ENCODE measurements at regions not wholly inside any gene's neighbourhood (a gene's known extent, or its start where the extent isn't known, plus 50 kb on each side); places are given as distances from the start of the nearest gene placed in this dataset.

DNA sequence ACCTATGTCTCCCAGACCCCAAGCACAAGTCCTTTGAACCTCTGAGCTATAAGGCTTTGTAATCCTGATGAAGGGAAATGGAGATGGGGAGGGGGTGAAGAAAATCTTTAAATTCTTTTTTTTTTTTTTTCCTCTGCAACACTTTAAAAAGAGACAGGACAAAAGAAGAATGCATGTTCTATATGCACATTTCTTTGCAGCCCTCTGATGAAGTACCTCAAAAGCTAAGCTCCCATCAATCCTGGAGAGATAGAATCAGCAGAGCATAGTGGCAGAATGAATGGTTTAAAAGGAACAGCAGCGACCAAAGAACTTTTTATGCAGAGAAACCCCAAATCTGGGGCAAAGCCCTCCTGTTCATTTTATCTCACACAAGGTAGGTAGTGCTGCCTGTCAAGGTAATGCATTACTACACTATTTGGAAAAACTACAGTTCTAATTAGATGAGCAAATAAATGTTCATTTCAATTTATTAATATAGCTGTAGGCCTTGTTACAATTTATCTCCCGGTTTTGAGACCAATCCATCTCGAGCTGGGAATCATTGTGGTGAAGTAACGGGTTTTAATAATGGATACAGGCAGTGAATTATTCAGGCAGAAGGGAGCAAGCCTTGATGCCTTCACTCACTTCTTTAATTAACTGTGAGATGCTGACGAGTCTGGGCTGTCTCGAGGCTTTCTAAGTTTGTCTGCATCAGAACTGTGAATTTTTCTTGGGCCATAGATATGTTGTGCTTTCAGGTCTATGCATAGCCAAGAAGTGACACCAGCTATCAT is 173.5 kb upstream of the ZNF608 start:
- 90 to 98% methylated on average over 6 of the region's 6 CpGs for WGBS, 2 donors
- no peaks in the 10 kb centered on the region for H3K27me3 ChIP-seq (ENCODE audit: control insufficient read depth in 1 of 2, insufficient read depth in 2 of 2, low read length in 1 of 2)
- H3K9me3 ChIP-seq (ENCODE audit: control insufficient read depth, low read length): no peaks in the 10 kb centered on the region
- H3K36me3 ChIP-seq (ENCODE audit: control insufficient read depth in 1 of 2, insufficient read depth in 2 of 2, low read length in 1 of 2): no peaks in the 10 kb centered on the region
- no peak for ATAC-seq (ENCODE audit: low FRiP score)
- H3K4me3 ChIP-seq (ENCODE audit: low read length in 2 of 2): no peak overlapping the region
- intact Hi-C loops (cut with DNase I): no loop called here
- no peak for DNase-seq
- no peak overlapping the region for H3K27ac ChIP-seq (ENCODE audit: low read depth in 1 of 2, low read length in 2 of 2)
- peaks cover 0 to 3% of the 10 kb centered on the region in 2 donors for H3K4me1 ChIP-seq (ENCODE audit: control insufficient read depth in 1 of 2, insufficient read depth in 2 of 2, low read length in 2 of 2)

DNA sequence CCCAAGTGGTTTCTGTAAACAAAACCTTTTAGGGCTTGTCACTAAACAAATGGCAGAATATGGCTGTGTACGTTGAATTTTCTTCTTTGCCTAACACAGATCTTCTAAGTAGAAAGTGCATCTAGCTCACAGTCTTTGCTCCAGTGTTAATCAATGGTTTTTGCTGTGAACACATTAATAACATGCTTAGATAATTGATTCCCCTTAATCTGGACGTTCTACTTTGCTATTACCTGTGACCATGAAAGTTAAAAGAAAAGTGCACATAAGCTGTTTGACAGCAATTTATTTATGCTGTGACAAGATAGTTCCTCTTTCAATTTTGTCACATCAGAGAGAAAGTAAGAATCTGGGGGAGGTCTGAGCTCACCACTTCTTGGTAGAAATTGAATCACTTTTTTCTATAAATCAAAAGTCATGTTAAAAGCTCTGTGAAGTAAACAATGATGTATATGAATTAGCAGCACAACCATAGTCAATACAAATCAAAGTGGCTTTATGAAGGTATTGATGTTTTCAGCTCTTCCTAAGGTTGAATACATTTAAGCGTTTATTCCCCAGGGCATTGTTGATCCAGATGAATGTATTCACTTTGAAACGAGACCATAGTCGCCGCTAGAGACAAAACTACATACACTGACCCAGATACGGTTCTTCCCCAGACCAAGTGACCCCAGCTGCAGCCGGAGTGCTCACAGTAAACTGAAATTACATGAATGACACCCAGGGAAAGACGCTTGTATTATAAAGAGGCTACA is 174.6 kb upstream of the ZNF608 start:
- no peak for DNase-seq
- intact Hi-C loops (cut with DNase I): no loop called here
- no peak overlapping the region for H3K27ac ChIP-seq (ENCODE audit: low read depth in 1 of 2, low read length in 2 of 2)

DNA sequence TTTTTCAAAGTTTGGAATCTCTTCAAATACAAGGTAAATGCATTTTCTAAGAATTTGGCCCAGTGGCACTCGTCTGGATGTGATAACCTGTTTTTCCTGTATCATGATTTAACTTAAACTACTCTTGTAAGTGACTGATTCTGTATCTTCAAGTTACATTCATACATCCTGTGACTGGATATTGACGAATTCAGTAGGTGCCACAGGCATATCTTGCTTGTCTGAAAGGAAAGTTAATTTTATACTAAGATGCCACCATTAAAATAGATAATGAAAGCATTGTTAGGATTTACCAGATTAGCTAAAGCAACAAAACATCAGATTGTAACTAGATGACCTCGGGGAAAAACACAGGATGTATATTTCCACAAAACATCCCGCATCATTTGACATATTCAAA is 175.3 kb upstream of the ZNF608 start:
- no peaks in the 10 kb centered on the region for H3K36me3 ChIP-seq (ENCODE audit: control insufficient read depth in 1 of 2, insufficient read depth in 2 of 2, low read length in 1 of 2)
- no peak overlapping the region for H3K27ac ChIP-seq (ENCODE audit: low read depth in 1 of 2, low read length in 2 of 2)
- H3K4me1 ChIP-seq (ENCODE audit: control insufficient read depth in 1 of 2, insufficient read depth in 2 of 2, low read length in 2 of 2): peaks cover 0 to 3% of the 10 kb centered on the region in 2 donors
- DNase-seq: no peak
- H3K27me3 ChIP-seq (ENCODE audit: control insufficient read depth in 1 of 2, insufficient read depth in 2 of 2, low read length in 1 of 2): no peaks in the 10 kb centered on the region
- no peaks in the 10 kb centered on the region for H3K9me3 ChIP-seq (ENCODE audit: control insufficient read depth, low read length)
- no peak for ATAC-seq (ENCODE audit: low FRiP score)
- intact Hi-C loops (cut with DNase I): no loop called here
- WGBS, 2 donors: 96 to 97% methylated on average over 4 of the region's 4 CpGs
- H3K4me3 ChIP-seq (ENCODE audit: low read length in 2 of 2): no peak overlapping the region

More for the DNA sequence above, 174.6 kb upstream of the ZNF608 start:
- Histone ChIP-seq H3K9me3 (ENCODE audit: control insufficient read depth, low read length) (no peaks in the 10 kb centered on the region), H3K4me1 (ENCODE audit: control insufficient read depth in 1 of 2, insufficient read depth in 2 of 2, low read length in 2 of 2) (peaks cover 0 to 3% of the 10 kb centered on the region in 2 donors), H3K27me3 (ENCODE audit: control insufficient read depth in 1 of 2, insufficient read depth in 2 of 2, low read length in 1 of 2) (no peaks in the 10 kb centered on the region), H3K4me3 (ENCODE audit: low read length in 2 of 2) (no peak overlapping the region), H3K36me3 (ENCODE audit: control insufficient read depth in 1 of 2, insufficient read depth in 2 of 2, low read length in 1 of 2) (no peaks in the 10 kb centered on the region)
- whole genome bisulfite sequencing, 2 donors: 88 to 93% methylated on average over 9 of the region's 9 CpGs
- no peak for ATAC-seq (ENCODE audit: low FRiP score)

- H3K9me3 ChIP-seq (ENCODE audit: control insufficient read depth, low read length): no peaks in the 10 kb centered on the region
- no peak overlapping the region for H3K27ac ChIP-seq (ENCODE audit: low read depth in 1 of 2, low read length in 2 of 2)
- ATAC-seq (ENCODE audit: low FRiP score) (no peak), DNase-seq (no peak)
- H3K4me1 ChIP-seq (ENCODE audit: control insufficient read depth in 1 of 2, insufficient read depth in 2 of 2, low read length in 2 of 2): peaks cover 0 to 3% of the 10 kb centered on the region in 2 donors
- H3K4me3 ChIP-seq (ENCODE audit: low read length in 2 of 2): no peak overlapping the region
- H3K27me3 ChIP-seq (ENCODE audit: control insufficient read depth in 1 of 2, insufficient read depth in 2 of 2, low read length in 1 of 2): no peaks in the 10 kb centered on the region
- 47 to 54% methylated on average over 6 of the region's 6 CpGs for WGBS, 2 donors
- intact Hi-C loops (cut with DNase I): no loop called here
- H3K36me3 ChIP-seq (ENCODE audit: control insufficient read depth in 1 of 2, insufficient read depth in 2 of 2, low read length in 1 of 2): no peaks in the 10 kb centered on the region
Observed at GRCh38 chr5:124922255-124922975, 176.0 kb upstream of the ZNF608 start.

- H3K36me3 ChIP-seq (ENCODE audit: control insufficient read depth in 1 of 2, insufficient read depth in 2 of 2, low read length in 1 of 2): no peaks in the 10 kb centered on the region
- no peak overlapping the region for H3K4me3 ChIP-seq (ENCODE audit: low read length in 2 of 2)
- H3K4me1 ChIP-seq (ENCODE audit: control insufficient read depth in 1 of 2, insufficient read depth in 2 of 2, low read length in 2 of 2): peaks cover 0 to 3% of the 10 kb centered on the region in 2 donors
- WGBS, 2 donors: 0 to 4% methylated on average over 1 of the region's 1 CpG
- intact Hi-C loops (cut with DNase I): no loop called here
- ATAC-seq (ENCODE audit: low FRiP score) (no peak), DNase-seq (no peak)
- H3K27ac ChIP-seq (ENCODE audit: low read depth in 1 of 2, low read length in 2 of 2): no peak overlapping the region
- H3K9me3 ChIP-seq (ENCODE audit: control insufficient read depth, low read length): no peaks in the 10 kb centered on the region
- no peaks in the 10 kb centered on the region for H3K27me3 ChIP-seq (ENCODE audit: control insufficient read depth in 1 of 2, insufficient read depth in 2 of 2, low read length in 1 of 2)
Observed at GRCh38 chr5:124923131-124923530, 176.7 kb upstream of the ZNF608 start.

- intact Hi-C loops (cut with DNase I): no loop called here
- Histone ChIP-seq H3K27me3 (ENCODE audit: control insufficient read depth in 1 of 2, insufficient read depth in 2 of 2, low read length in 1 of 2) (no peaks in the 10 kb centered on the region), H3K4me1 (ENCODE audit: control insufficient read depth in 1 of 2, insufficient read depth in 2 of 2, low read length in 2 of 2) (peaks cover 0 to 3% of the 10 kb centered on the region in 2 donors), H3K36me3 (ENCODE audit: control insufficient read depth in 1 of 2, insufficient read depth in 2 of 2, low read length in 1 of 2) (no peaks in the 10 kb centered on the region), H3K4me3 (ENCODE audit: low read length in 2 of 2) (no peak overlapping the region), H3K9me3 (ENCODE audit: control insufficient read depth, low read length) (no peaks in the 10 kb centered on the region), H3K27ac (ENCODE audit: low read depth in 1 of 2, low read length in 2 of 2) (no peak overlapping the region)
- DNase-seq: no peak
- no peak for ATAC-seq (ENCODE audit: low FRiP score)
- WGBS, 2 donors: 98 to 100% methylated on average over 1 of the region's 1 CpG
Observed at GRCh38 chr5:124924729-124925128, 178.3 kb upstream of the ZNF608 start.

- Histone ChIP-seq H3K27ac (ENCODE audit: low read depth in 1 of 2, low read length in 2 of 2) (no peak overlapping the region), H3K4me1 (ENCODE audit: control insufficient read depth in 1 of 2, insufficient read depth in 2 of 2, low read length in 2 of 2) (peaks cover 0 to 3% of the 10 kb centered on the region in 2 donors), H3K36me3 (ENCODE audit: control insufficient read depth in 1 of 2, insufficient read depth in 2 of 2, low read length in 1 of 2) (no peaks in the 10 kb centered on the region), H3K4me3 (ENCODE audit: low read length in 2 of 2) (no peak overlapping the region), H3K27me3 (ENCODE audit: control insufficient read depth in 1 of 2, insufficient read depth in 2 of 2, low read length in 1 of 2) (no peaks in the 10 kb centered on the region), H3K9me3 (ENCODE audit: control insufficient read depth, low read length) (no peaks in the 10 kb centered on the region)
- intact Hi-C loops (cut with DNase I): no loop called here
- 93 to 94% methylated on average over 3 of the region's 3 CpGs for WGBS, 2 donors
- ATAC-seq (ENCODE audit: low FRiP score): no peak
- no peak for DNase-seq
Observed at GRCh38 chr5:124927735-124928134, 181.3 kb upstream of the ZNF608 start.

GRCh38 chr5:124929000-124929399 is 182.6 kb upstream of the ZNF608 start:
- Histone ChIP-seq H3K27ac (ENCODE audit: low read depth in 1 of 2, low read length in 2 of 2) (no peak overlapping the region), H3K4me3 (ENCODE audit: low read length in 2 of 2) (no peak overlapping the region), H3K9me3 (ENCODE audit: control insufficient read depth, low read length) (no peaks in the 10 kb centered on the region), H3K4me1 (ENCODE audit: control insufficient read depth in 1 of 2, insufficient read depth in 2 of 2, low read length in 2 of 2) (no peaks in the 10 kb centered on the region), H3K36me3 (ENCODE audit: control insufficient read depth in 1 of 2, insufficient read depth in 2 of 2, low read length in 1 of 2) (no peaks in the 10 kb centered on the region), H3K27me3 (ENCODE audit: control insufficient read depth in 1 of 2, insufficient read depth in 2 of 2, low read length in 1 of 2) (no peaks in the 10 kb centered on the region)
- ATAC-seq (ENCODE audit: low FRiP score) (no peak), DNase-seq (no peak)
- intact Hi-C loops (cut with DNase I): no loop called here
- WGBS, 2 donors: 95 to 96% methylated on average over 5 of the region's 5 CpGs
